ENCODE measurements at regions not wholly inside any gene's neighbourhood (a gene's known extent, or its start where the extent isn't known, plus 50 kb on each side); places are given as distances from the start of the nearest gene placed in this dataset.

DNA sequence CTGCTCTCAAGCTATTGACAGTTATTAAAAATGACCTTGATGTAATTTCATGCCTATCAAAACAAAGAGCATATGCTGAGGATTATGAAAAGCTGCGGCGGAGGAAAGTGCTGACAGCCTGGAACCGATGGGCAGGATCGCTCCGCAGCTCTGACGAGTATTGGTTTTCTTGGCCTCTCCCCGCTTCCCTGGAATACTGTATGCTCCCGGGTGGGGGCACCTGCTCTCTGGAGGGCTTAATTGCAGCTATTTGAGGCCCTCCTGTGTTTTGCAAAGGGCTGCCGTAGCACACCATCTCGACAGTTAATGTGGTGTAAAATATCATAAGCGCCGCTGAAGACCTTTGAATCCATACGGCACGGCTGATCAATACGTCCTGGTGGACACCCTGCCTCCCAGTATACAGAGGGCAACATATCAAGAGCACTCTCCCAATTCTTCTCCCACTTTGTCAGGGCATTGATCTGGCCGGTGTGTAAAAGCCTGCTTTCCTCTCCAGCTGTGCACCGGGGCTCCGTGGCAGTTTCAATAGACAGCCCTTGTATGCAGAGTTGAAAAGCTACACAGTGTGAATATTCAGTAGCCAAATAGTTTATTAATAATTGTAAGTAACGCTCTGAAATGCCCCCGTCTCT, 662.4 kb downstream of the GALR1 start:
- DNase-seq (ENCODE audit: low spot score) = no peak

DNA sequence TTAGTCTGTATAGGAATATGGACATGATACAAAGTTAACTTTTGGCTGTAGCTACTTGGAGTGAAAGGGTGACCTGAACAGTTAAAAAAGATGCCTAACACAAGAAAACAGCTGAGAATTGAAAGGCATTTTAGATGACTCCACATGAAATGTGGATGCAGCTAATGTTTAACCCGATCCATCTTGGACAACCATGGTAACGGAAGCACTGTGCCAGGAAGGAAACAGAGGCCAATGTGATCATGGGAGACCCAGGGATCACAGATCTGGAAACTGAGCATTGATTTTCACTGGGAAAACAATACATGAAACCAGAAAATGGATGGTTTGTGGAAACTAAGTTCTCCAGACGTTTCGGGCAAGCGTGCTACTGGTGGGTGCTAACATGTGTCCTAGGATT, 669.1 kb downstream of the GALR1 start:
- DNase-seq (ENCODE audit: low spot score) = no peak

DNA sequence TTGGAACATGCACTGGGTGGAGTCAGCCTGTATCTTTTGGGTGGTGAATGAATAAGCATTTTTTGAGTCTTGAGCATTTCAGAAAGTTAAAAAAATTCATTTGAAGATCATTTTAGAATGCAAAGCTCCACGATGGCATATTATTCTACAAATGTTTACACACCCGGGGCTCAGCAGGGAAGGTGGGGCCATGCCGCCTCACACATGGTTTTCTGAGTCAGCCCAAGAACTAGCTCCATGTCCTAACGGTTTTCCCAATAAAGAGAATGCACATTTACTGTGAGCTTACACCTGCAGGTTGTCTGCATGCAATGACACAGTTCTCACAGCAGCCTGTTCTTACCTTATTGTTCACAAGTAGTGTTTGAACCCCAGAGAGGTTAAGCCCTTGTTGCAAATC, 670.3 kb downstream of the GALR1 start:
- DNase-seq (ENCODE audit: low spot score) = no peak

DNA sequence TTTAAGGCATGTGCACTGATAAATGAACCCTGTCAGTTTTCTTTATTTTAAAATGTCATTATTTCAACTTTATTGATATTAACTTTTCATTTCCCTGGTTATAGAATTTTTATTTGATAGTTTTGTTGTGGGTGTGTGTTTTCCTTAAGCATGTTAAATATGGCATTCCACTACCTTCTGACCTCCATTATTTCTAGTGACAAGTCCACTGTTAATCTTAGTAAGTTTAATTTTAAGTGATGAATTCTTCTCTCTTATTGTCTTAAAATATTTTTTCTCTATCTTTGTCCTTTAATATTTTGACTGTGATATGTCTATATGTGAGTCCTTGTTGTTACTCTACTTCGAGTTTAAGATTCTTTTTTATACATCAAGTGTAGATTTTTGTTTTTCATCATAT, 685.7 kb downstream of the GALR1 start:
- DNase-seq (ENCODE audit: low spot score) = no peak

DNA sequence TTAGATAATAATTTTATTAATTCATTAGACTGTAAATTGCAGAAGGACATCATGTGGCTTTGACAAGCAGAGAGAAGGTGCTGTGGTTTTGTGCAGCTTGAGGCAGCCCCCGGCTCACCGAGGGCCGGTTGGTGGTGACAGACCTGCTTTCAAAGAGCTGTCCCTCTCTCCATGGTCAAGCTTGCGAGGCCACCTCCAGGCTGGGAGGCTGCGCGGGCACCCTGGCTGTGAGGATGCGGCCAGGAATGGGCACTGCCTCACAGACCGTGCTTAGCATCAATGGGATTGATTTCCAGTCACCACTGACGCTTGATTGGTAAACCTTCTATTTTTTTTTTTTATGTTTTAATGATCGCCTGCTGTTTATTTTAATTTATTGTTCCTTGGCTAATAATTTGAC, 690.9 kb downstream of the GALR1 start:
- no peak for DNase-seq (ENCODE audit: low spot score)

DNA sequence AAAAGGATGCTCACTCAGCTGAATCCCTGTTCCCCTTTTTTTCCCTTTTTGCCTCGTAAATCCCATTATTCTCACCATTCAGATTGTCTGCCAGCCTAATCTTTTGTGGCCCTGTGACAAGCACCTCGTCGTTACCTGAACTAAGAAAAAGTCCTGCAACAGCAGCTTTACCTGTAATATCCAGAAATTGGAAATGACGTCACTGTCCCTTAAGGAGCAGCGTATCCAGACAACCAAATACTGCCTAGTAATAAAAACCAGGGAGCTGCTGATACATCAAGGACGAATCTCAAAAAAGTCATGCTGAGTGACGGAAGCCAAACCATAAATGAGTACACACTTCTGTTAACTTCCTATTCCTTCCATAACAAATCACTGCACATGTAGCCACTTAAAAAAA, 694.9 kb downstream of the GALR1 start:
- DNase-seq (ENCODE audit: low spot score) = no peak

DNA sequence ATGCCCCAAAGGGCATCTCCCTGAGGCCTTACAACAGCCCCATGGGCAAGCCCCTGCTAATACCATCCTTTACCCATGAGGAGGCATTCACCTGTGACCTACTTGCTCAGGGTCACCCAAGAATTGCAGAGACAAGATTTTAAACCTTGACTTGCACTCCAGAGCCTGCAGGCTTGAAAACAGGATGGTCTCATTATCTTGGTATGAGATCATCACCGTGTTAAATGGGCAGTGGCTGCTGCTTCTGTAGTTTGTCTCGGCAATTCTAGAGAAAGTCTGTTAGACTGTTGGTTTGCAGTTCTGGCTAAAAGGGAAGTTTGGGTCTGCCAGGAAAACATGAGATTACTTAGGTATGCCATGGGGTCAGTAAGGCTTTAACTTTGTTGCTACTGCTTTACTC, 698.9 kb downstream of the GALR1 start:
- no peak for DNase-seq (ENCODE audit: low spot score)

DNA sequence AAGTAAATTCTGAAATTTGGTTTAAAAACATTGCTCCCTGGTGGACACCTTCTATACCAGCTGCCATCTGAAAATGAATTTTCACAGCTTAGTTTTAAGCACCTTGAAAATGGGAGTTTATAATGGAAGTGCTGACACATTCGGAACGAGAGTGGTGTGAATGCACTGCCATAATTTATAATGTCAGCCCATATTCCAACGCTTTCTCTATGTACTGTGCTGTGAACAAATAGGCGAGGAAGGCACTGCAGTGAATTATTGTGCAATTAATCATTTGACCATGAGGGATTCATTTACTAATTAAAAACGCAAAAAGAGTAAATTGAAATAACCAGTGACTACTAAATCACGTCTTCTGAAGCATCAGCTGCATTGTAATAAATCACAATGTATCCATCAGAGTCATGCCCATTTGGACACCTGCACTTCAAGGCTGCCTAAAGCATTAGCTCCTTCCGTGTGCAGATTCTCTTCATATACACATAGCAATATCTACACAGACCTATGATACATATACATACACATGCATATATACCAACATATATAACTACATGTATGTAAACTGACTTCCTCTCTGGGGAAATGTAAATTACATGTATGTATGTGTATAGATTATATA, 699.8 kb downstream of the GALR1 start:
- no peak for DNase-seq (ENCODE audit: low spot score)

DNA sequence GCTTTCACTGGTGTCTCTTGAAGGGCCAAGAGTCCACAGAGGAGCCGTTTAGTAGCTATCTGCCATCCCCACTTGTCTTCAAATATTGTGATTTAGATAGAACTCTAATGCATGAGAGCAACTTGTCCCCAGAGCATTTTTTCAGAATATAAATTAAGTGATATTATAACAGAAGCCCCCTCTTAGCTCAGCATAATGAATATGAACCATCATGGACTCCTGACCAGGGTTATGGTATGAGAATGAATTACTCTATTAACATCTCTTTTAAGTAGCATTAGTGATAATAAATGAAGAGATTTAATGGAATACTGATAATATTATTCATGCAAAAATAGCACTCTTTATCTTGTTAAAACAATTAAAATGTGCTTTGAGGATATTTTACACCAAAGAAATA, 709.6 kb downstream of the GALR1 start:
- no peak for DNase-seq (ENCODE audit: low spot score)

DNA sequence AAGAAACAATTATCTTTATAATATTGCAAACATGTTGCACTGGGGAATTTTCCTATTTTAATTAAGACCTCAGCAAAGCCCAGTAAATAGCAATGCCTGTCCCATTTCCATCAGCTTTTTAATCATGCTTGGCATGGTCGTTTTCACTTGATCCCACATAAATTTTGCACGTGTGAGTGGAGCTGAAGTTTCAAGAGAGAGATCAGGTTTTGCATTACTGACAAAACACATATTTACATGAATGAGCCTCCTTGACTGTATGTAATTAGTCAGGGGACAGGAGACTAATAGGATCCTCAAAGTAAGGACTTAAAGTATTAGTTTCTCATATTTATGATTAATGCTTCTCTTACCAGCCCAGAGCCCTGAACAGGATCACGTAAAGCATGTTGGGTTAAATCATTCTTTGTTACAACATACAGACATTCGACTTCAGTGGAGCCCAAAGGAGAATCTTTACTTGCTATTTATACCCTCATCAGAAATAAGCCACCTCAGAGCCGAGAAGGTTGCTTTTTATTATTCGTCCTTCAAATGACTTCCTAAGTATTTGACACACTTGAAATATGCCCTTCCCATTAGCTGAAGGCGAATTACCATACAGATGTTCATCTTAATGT, 711.3 kb downstream of the GALR1 start:
- DNase-seq (ENCODE audit: low spot score) = no peak

DNA sequence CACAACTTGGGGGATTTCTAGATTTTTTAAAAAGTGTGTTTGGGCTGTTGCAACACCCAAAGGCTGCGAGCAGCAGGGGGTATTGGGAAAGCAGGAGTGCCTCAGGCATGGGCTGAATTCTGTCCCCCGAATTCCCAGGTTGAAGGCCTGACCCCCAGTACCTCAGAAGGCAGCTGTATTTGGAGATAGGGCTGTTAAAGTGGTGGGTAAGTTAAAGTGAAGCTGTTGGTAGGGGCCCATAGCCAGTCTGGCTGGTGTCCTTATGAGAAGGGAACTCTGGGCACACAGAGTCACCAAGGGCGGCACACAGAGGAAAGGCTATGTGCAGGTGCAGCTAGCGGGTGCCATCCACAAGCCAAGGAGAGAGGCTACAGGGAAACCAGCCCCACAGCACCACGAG, 717.4 kb downstream of the GALR1 start:
- DNase-seq (ENCODE audit: low spot score) = no peak

DNA sequence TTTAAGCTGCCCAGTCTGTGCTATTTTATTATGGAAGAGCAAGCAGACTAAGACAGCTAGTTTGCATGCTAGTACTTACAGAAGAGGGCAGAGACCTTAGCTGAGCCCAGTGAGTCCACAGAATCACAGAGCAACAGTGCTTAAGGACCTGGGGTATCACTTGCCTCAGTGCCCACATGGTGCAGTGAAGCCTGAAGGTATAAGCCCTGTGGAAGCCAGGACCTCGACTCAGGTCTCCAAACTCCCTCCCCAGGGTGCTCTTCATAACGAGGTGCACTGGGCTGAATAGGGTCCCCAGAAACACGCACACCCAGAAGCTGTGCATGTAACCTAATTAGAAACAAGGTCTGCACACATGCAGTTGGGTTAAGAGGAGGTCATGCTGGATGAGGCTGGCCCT, 718.1 kb downstream of the GALR1 start:
- DNase-seq (ENCODE audit: low spot score) = no peak

DNA sequence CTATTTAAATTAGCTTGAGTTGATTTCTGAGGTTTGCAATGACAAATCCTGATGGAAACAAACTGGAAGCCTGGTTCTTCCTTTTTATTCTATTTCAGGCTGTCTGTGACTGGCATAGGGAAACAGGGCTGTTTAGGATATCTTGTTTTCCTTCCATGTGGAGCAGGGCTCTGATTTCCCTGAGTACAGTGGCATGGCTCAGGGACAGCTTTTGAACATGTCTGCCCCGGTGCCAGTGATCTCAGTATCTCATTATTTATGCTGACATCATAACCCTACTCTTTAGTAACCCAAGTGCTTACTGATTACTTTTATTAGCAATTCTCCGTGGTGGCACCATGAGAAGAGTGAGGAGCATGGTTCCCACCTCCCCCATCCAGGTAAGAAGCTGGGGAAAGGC, 720.3 kb downstream of the GALR1 start:
- DNase-seq (ENCODE audit: low spot score) = no peak

DNA sequence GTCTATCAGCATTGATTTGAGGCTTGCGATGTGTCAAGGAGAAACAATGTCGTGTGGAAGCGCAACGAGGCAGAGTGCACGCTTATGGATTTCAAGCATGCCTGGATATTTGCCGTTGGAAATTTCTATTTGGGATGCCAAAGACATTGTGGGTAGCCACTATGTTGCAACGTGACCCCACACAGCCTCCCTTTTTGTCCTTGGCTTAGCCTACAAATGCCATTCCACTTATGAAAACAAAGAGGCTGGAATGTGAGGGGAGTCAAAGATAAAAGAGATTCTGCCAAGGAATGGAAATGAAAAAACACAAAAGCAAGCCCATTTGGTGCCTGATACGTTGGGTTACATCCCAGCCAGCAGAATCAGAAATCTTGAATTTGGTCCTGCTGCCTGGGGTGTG, 721.2 kb downstream of the GALR1 start:
- no peak for DNase-seq (ENCODE audit: low spot score)

DNA sequence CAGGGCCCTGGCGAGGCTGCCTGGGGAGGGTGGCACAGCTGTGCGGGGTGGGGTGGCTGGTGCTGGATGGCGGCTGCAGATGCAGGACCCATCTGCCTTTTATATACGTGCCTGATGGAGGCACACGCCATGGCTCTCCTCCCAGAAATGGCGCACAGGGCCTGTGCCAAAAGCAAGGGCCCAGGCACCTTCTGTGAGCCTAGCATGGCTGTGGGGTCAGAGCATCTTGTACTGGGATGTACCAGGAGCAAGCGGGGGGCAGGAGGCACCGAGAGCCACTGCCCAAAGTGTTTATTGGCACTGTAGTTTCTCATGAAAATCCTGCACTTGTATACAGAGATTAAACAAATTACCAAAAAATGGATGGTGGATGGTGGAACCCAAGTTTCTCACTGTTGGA, 724.1 kb downstream of the GALR1 start:
- no peak for DNase-seq (ENCODE audit: low spot score)

DNA sequence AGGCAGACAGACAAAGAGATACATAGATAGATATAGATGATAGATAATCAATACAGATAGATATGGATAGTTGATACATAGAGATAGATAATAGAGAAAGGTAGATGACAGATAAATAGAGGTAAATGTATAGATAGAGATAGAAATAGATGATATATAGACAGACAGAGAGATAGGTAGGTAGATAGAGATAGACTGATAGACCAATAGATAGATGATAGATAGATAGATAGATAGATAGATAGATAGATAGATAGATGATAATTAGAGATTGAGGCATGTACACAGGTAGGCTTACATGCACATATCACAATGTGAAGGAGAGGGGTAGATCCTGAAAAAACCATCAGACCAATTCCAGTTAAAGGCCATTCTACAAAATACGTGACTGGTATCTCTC, 724.7 kb downstream of the GALR1 start:
- DNase-seq (ENCODE audit: low spot score) = no peak

DNA sequence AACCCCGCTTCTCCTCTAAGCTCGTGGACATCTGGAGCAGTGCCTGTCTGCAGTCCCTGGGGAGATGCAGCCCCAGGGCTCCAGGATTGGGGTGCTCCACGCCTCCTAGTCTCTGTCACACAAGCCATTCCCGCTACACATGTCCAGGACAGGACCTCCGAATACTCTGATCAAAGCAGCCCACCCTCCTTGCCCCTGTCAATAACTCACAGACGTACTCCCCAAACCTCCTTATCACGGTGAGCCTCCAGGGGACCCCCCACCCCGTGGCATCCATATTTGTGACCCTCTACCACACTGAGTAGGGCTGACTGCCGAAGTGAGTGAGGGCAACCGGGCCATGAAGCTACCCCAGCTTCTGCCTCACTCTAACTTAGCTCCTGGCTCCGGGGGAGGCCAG, 727.7 kb downstream of the GALR1 start:
- no peak for DNase-seq (ENCODE audit: low spot score)

DNA sequence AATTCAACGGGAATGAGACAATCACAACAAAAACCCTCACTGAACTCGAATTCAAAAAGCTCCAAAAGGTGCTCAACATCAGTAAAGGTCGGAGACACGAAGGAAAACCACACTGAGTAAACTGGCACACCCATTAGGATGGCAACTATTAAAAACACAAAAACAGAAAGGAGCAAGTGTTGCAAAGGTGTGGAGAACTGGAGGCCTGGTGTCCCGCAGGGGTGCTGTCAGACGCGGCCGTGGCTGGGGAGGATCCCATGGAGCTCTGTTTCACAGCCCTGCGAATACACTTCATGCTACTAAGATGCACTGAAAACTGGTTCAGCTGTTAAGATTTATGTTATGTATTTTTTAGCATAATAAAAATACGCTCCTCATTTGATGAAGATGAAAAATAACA, 730.6 kb downstream of the GALR1 start:
- DNase-seq (ENCODE audit: low spot score) = no peak

DNA sequence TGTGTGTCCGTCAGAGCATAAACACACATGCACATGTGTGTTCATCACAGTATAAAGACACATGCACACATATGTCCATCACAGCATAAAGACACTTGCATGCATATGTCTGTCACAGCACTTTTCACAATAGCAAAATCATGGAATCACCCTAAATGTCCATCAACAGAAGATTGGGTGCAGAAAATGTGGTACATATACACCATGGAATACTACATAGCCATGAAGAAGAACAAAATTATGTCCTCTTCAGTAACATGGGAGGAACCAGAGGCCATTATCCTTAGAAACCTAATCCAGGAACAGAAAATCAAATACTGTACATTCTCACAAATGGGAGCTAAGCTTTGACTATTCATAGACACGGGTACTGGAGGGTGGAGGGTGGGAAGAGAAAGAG, 732.2 kb downstream of the GALR1 start:
- no peak for DNase-seq (ENCODE audit: low spot score)

DNA sequence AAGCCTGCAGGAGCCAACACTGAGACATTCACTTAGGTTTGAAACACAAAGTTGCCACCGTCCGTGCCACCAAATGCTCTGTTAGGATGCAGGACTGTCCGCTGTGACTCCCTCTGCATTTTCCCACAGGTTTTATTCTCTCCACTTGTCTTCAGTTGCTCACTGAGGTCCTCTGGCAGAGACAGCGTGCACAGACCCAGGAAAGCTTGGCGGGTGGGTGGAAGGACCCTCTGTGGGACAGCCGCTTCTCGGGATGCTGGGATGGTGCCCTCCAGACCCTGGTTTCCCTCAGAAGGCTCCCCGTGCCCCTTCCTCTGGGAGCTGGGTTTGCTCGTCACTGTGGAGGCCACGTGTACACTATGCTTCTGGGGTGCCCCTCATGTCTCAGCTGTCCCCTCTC, 733.6 kb downstream of the GALR1 start:
- DNase-seq (ENCODE audit: low spot score) = no peak

DNA sequence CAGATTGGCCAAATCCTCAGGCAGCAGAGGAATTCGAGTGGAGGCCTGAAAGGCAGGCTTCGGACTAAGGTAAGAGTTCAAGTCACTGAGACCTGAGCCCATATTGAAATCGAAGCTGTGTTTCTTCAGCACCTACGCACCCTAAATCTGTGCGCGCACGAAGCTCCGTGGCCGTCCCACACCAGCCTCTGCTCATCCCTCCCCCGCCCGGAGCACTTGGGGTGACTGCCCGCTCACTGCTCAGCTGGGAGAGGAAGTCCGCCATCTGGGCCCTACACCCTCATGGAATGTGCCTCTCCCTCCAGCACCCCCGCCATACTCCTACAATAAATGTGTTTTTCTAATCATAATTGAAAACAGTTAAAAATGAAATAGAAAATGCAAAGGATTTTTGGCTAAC, 734.5 kb downstream of the GALR1 start:
- no peak for DNase-seq (ENCODE audit: low spot score)

DNA sequence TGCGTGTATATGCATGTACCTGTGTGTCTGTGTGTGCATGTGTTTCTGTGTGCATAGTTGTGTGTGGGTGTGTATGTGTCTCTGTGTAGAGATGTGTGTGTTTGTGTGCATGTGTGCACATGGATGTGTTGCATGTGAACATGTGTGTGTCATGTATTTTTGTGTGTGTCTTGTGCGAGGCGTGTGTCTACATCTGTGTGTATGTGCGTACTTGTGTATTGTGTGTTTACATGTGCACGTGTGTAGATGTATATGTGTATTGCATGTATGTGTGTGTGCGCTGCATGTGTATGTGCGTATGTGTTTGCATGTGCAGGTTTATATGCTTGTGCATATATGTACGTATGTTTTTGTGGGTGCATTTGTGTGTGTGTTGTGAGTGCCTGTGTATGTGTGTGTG, 735.2 kb downstream of the GALR1 start:
- no peak for DNase-seq (ENCODE audit: low spot score)

DNA sequence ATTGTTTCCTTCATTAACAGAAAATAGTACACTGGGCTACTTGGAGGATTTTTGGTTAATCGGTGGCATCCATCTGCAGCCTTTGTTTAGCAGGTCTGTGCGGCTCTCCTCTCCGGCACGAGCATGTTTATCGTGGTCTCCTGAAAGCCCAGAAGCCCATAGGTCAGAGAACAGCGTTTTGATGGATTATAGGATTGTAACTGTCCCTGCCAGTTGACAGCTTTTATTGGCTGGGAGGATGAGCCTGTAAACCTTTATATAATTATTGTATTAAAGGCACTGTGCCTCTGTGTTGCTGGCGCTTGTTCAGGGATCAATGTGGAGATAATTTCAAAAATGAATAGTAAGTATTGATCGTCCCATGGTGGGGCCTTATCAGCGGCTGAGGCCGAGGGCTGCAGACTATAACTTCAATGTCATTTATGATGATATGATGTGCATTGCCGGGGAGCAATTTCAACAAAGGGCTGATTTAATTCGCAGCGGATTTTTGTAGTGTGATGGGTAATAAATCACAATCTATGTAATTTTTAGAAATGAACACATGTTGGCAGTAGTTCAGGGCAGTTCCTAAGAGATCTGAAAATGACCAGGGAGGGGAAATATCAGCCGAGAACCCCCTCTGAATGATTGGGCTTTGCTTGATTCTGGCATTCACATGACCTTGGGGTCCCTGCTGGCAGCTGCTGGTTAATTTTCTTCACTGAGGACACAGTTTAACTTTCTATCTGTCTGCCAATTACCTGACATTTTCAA, 736.1 kb downstream of the GALR1 start:
- no peak for DNase-seq (ENCODE audit: low spot score)

Measured in D341Med (cell line).